Vagina (tissue), 2 donors: ENCODE measurements at regions not wholly inside any gene's neighbourhood (a gene's known extent, or its start where the extent isn't known, plus 50 kb on each side); places are given as distances from the start of the nearest gene placed in this dataset.

Experiments
- POLR2A ChIP-seq, 2 donors: fragments of 450-650 bp; IDR thresholded peaks; one replicate each; pipeline ENCODE4 v1.6.1; 2017; ENCODE audit warnings: antibody characterized with exemption in 2 of 2, mild to moderate bottlenecking in 2 of 2, moderate library complexity in 2 of 2
- POLR2AphosphoS5 ChIP-seq, 2 donors: sonication (generic); formaldehyde crosslinking; IDR thresholded peaks; one replicate each; pipeline ENCODE4 v1.9.0; 2017; ENCODE audit warnings: antibody characterized with exemption in 2 of 2, mild to moderate bottlenecking in 2 of 2, low read depth in 1 of 2; ENCODE audit not compliant: insufficient read depth in 1 of 2
- TF ChIP-seq, protein P1 (sequence below), 3 experiments: fragments of 450-650 bp in 2 of 3; fragments of 200-600 bp in 1 of 3; sonication (generic) in 1 of 3; IDR thresholded peaks; one replicate each; pipeline ENCODE4 v1.5.1; 2017 to 2019; ENCODE audit warnings: antibody characterized with exemption in 3 of 3, mild to moderate bottlenecking in 2 of 3, moderate library complexity in 2 of 3

DNA sequence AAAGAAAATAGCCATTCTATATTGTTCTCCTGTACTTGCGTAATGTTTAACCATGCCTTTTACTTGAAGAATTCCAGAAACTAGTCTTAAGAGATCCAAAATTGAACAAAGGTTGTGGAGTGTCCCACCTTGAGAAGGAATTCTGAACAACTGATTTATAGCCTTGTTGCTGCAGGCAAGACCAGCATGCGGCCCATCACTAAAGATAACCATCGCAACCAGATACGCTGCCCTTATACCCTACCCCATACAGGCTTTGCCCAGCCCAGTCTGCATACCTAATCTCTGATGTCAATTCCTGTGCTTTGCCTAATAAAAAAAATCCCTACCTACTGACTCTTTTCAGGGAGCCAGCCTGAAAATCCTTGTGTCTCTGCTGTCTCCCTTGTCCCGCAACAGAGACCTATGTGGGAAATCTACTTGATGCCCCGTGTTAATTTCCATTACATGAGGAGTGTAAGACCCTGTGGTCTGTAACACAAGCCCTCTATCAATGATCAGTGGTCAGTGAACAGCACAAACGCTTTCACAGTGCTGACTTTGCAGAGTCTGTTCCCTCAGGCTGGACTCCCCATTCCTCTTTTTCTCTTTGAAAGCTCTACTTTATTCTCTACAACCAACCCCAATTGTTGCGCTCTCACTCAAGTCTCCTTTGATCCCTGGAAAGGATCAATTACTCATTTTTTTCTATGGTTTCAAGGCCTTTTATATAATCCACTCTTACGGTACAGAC is 125.7 kb upstream of the BTBD3 start:
- TF ChIP-seq, protein P1, sequence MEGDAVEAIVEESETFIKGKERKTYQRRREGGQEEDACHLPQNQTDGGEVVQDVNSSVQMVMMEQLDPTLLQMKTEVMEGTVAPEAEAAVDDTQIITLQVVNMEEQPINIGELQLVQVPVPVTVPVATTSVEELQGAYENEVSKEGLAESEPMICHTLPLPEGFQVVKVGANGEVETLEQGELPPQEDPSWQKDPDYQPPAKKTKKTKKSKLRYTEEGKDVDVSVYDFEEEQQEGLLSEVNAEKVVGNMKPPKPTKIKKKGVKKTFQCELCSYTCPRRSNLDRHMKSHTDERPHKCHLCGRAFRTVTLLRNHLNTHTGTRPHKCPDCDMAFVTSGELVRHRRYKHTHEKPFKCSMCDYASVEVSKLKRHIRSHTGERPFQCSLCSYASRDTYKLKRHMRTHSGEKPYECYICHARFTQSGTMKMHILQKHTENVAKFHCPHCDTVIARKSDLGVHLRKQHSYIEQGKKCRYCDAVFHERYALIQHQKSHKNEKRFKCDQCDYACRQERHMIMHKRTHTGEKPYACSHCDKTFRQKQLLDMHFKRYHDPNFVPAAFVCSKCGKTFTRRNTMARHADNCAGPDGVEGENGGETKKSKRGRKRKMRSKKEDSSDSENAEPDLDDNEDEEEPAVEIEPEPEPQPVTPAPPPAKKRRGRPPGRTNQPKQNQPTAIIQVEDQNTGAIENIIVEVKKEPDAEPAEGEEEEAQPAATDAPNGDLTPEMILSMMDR (IDR thresholded peaks at IDR 0.05), result no peak
- TF ChIP-seq POLR2A (IDR thresholded peaks at IDR 0.05) (no peak), POLR2AphosphoS5 (IDR thresholded peaks at IDR 0.05; ENCODE audit: insufficient read depth in 1 of 2, low read depth in 1 of 2) (no peak)
